HUES64 (cell line): ENCODE measurements at regions not wholly inside any gene's neighbourhood (a gene's known extent, or its start where the extent isn't known, plus 50 kb on each side); places are given as distances from the start of the nearest gene placed in this dataset.

Experiments
- H3K27ac ChIP-seq: 2 replicates; pipeline ENCODE4 v1.7.0; 2013; ENCODE audit warnings: low read depth, low read length, inconsistent platforms
- H3K27me3 ChIP-seq: 2 replicates; pipeline ENCODE4 v1.6.1; 2013; ENCODE audit warnings: mild to moderate bottlenecking, low read length; ENCODE audit not compliant: insufficient read depth
- H3K36me3 ChIP-seq: 2 replicates; pipeline ENCODE4 v1.6.1; 2013; ENCODE audit warnings: mild to moderate bottlenecking, low read length; ENCODE audit not compliant: insufficient read depth
- H3K4me1 ChIP-seq: 2 replicates; pipeline ENCODE4 v1.6.1; 2013; ENCODE audit warnings: mild to moderate bottlenecking, low read length, moderate library complexity; ENCODE audit not compliant: insufficient read depth
- H3K4me3 ChIP-seq: 2 replicates; pipeline ENCODE4 v1.5.1; 2013; ENCODE audit warnings: mild to moderate bottlenecking, low read length, moderate library complexity
- H3K9ac ChIP-seq: 2 replicates; pipeline ENCODE4 v1.6.1; 2013; ENCODE audit warnings: mild to moderate bottlenecking, low read depth, low read length
- H3K9me3 ChIP-seq: 2 replicates; pipeline ENCODE4 v1.6.1; 2013; ENCODE audit warnings: low read depth, low read length; ENCODE audit not compliant: insufficient read depth
- WGBS: fragments of 150-250, 120-280 bp; methylation state at CpG from one replicate; pipeline ENCODE4 v1.1.7; 2013; ENCODE audit warnings: missing lambda C conversion rate; 5-methylcytosine and 5-hydroxymethylcytosine counted together

GRCh38 chr12:127538316-127538715 is 728.7 kb upstream of the TMEM132C start:
- H3K36me3 ChIP-seq: no peaks in the 10 kb centered on the region
- WGBS: 70% methylated on average over 3 of the region's 3 CpGs

DNA sequence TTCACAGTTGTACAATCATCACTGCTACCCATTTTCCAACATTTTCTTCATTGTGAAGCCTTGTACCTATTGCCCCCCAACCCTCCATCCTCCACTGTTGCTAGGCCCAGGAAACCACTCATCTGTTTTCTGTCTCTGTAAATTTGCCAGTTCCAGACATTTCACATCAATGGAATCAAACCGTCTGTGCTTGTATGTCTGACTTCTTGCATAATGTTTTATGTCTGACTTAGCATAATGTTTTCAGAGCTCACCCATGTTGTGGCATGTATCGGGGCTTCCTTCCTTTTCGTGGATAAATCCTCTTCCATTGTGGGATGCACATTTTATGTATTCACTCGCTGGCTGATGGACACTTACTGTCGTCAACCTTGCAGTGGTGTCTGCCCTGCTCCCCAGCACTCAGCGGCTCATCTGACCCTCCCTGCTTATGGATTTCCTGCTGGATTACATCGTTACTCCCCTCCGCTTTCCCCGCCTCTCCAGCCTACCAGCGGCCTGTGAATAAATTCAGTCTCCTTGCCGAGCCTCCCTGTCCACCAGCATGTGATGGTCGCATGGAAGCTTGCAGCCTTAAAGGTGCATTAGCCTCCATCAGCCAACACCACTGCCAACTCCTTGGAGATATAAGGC is 727.6 kb upstream of the TMEM132C start:
- H3K27ac ChIP-seq: no peak overlapping the region
- H3K9me3 ChIP-seq: peaks cover 6% of the 10 kb centered on the region; the same call in 1 of the 2 replicates
- H3K4me3 ChIP-seq: no peak overlapping the region
- H3K4me1 ChIP-seq: peaks cover 3% of the 10 kb centered on the region
- H3K9ac ChIP-seq: no peak overlapping the region
- H3K36me3 ChIP-seq: no peaks in the 10 kb centered on the region
- no peaks in the 10 kb centered on the region for H3K27me3 ChIP-seq
- 78% methylated on average over 12 of the region's 12 CpGs for WGBS

More at GRCh38 chr12:127538316-127538715, 728.7 kb upstream of the TMEM132C start:
- Histone ChIP-seq H3K27ac (no peak overlapping the region), H3K4me1 (peaks cover 3% of the 10 kb centered on the region), H3K27me3 (no peaks in the 10 kb centered on the region), H3K9ac (no peak overlapping the region), H3K9me3 (peaks cover 6% of the 10 kb centered on the region; the same call in 1 of the 2 replicates), H3K4me3 (no peak overlapping the region)

GRCh38 chr12:127542391-127542790 is 724.6 kb upstream of the TMEM132C start:
- Histone ChIP-seq H3K27ac (no peak overlapping the region), H3K36me3 (no peaks in the 10 kb centered on the region), H3K4me1 (peaks cover 3% of the 10 kb centered on the region), H3K27me3 (no peaks in the 10 kb centered on the region), H3K4me3 (no peak overlapping the region), H3K9ac (no peak overlapping the region), H3K9me3 (no peaks in the 10 kb centered on the region)
- WGBS: 93% methylated on average over 6 of the region's 6 CpGs

GRCh38 chr12:127542931-127543330 is 724.0 kb upstream of the TMEM132C start:
- no peaks in the 10 kb centered on the region for H3K27me3 ChIP-seq
- H3K9me3 ChIP-seq: no peaks in the 10 kb centered on the region
- peaks cover 3% of the 10 kb centered on the region for H3K4me1 ChIP-seq
- H3K27ac ChIP-seq: no peak overlapping the region
- 97% methylated on average over 3 of the region's 3 CpGs for WGBS
- no peak overlapping the region for H3K4me3 ChIP-seq
- H3K36me3 ChIP-seq: no peaks in the 10 kb centered on the region
- H3K9ac ChIP-seq: no peak overlapping the region

- no peak overlapping the region for H3K9ac ChIP-seq
- H3K27ac ChIP-seq: no peak overlapping the region
- H3K4me3 ChIP-seq: no peak overlapping the region
- H3K9me3 ChIP-seq: no peaks in the 10 kb centered on the region
- no peaks in the 10 kb centered on the region for H3K27me3 ChIP-seq
- peaks cover 4% of the 10 kb centered on the region; the same call in 1 of the 2 replicates for H3K4me1 ChIP-seq
- H3K36me3 ChIP-seq: no peaks in the 10 kb centered on the region
- 98% methylated on average over 6 of the region's 6 CpGs for WGBS
These were observed 720.1 kb upstream of the TMEM132C start for GRCh38 chr12:127546721-127547505.

DNA sequence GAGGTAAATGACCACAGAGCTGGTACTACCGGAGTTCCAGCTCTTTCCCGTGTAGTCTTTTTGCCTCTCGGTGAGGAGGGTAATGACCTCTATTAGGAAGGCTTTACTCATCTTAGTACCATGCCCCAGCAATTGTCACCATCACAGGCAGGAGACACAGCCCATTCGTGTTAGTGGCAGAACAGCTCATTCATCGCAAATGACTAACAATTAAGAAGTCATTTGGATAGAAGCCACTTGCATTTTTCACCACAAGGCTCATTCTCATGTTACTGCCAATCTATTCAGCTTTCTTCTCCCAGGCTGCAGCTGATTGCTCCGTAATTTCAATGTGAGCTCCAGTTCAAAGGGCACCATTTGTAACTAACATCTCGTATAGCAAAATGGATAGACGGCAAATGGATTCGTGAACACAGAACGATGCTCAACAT is 718.8 kb upstream of the TMEM132C start:
- no peak overlapping the region for H3K27ac ChIP-seq
- no peak overlapping the region for H3K4me3 ChIP-seq
- no peak overlapping the region for H3K9ac ChIP-seq
- H3K4me1 ChIP-seq: peaks cover 4% of the 10 kb centered on the region; the same call in 1 of the 2 replicates
- no peaks in the 10 kb centered on the region for H3K9me3 ChIP-seq
- no peaks in the 10 kb centered on the region for H3K36me3 ChIP-seq
- WGBS: 81% methylated on average over 10 of the region's 10 CpGs
- no peaks in the 10 kb centered on the region for H3K27me3 ChIP-seq

- H3K9me3 ChIP-seq: no peaks in the 10 kb centered on the region
- H3K4me1 ChIP-seq: peaks cover 4% of the 10 kb centered on the region; the same call in 1 of the 2 replicates
- H3K9ac ChIP-seq: no peak overlapping the region
- no peak overlapping the region for H3K27ac ChIP-seq
- H3K36me3 ChIP-seq: no peaks in the 10 kb centered on the region
- H3K4me3 ChIP-seq: no peak overlapping the region
- no peaks in the 10 kb centered on the region for H3K27me3 ChIP-seq
- WGBS: 82% methylated on average over 8 of the region's 8 CpGs
These were observed 716.7 kb upstream of the TMEM132C start for GRCh38 chr12:127550271-127550670.

- H3K9ac ChIP-seq: no peak overlapping the region
- WGBS: 0% methylated on average over 1 of the region's 1 CpG
- no peak overlapping the region for H3K27ac ChIP-seq
- no peaks in the 10 kb centered on the region for H3K36me3 ChIP-seq
- H3K27me3 ChIP-seq: no peaks in the 10 kb centered on the region
- peaks cover 4% of the 10 kb centered on the region; the same call in 1 of the 2 replicates for H3K4me1 ChIP-seq
- no peak overlapping the region for H3K4me3 ChIP-seq
- no peaks in the 10 kb centered on the region for H3K9me3 ChIP-seq
These were observed 714.1 kb upstream of the TMEM132C start for GRCh38 chr12:127552838-127553237.

- 93% methylated on average over 4 of the region's 4 CpGs for WGBS
- Histone ChIP-seq H3K4me3 (no peak overlapping the region), H3K4me1 (no peaks in the 10 kb centered on the region), H3K9me3 (no peaks in the 10 kb centered on the region), H3K36me3 (no peaks in the 10 kb centered on the region), H3K27me3 (no peaks in the 10 kb centered on the region), H3K27ac (no peak overlapping the region), H3K9ac (no peak overlapping the region)
These were observed 711.9 kb upstream of the TMEM132C start for GRCh38 chr12:127555071-127555470.

- no peaks in the 10 kb centered on the region for H3K4me1 ChIP-seq
- H3K4me3 ChIP-seq: no peak overlapping the region
These were observed 710.6 kb upstream of the TMEM132C start for GRCh38 chr12:127556231-127556886.

GRCh38 chr12:127558361-127558760 is 708.6 kb upstream of the TMEM132C start:
- no peak overlapping the region for H3K4me3 ChIP-seq
- no peaks in the 10 kb centered on the region for H3K36me3 ChIP-seq
- no peaks in the 10 kb centered on the region for H3K9me3 ChIP-seq
- no peak overlapping the region for H3K9ac ChIP-seq
- H3K27ac ChIP-seq: no peak overlapping the region
- no peaks in the 10 kb centered on the region for H3K4me1 ChIP-seq
- 92% methylated on average over 3 of the region's 3 CpGs for WGBS
- H3K27me3 ChIP-seq: no peaks in the 10 kb centered on the region

More at GRCh38 chr12:127556231-127556886, 710.6 kb upstream of the TMEM132C start:
- no peaks in the 10 kb centered on the region for H3K9me3 ChIP-seq
- no peaks in the 10 kb centered on the region for H3K27me3 ChIP-seq
- H3K27ac ChIP-seq: no peak overlapping the region
- no peak overlapping the region for H3K9ac ChIP-seq
- H3K36me3 ChIP-seq: no peaks in the 10 kb centered on the region
